ENCODE measurements at regions not wholly inside any gene's neighbourhood (a gene's known extent, or its start where the extent isn't known, plus 50 kb on each side); places are given as distances from the start of the nearest gene placed in this dataset.
"Not testable (repeated sequence)": the region's sequence is repeated elsewhere in the genome, so short reads cannot be mapped to it uniquely, and the experiment has no call there.

GRCh38 chr3:81170298-81170697 lies 591.1 kb downstream of the GBE1 start:
- no peak for DNase-seq

- no peak for DNase-seq
Observed at GRCh38 chr3:81164806-81165205, 596.6 kb downstream of the GBE1 start.

- no peak for DNase-seq
Observed at GRCh38 chr3:81161851-81162250, 599.6 kb downstream of the GBE1 start.

GRCh38 chr3:81161100-81161499 lies 600.3 kb downstream of the GBE1 start:
- no peak for DNase-seq

- no peak for DNase-seq
Observed at GRCh38 chr3:81154611-81155143, 606.8 kb downstream of the GBE1 start.

GRCh38 chr3:81152156-81152555 lies 609.3 kb downstream of the GBE1 start:
- DNase-seq, result no peak

- DNase-seq, result no peak
Observed at GRCh38 chr3:81132995-81133394, 628.5 kb downstream of the GBE1 start.

- DNase-seq, result no peak
Observed at GRCh38 chr3:81105789-81106488, 655.5 kb downstream of the GBE1 start.

GRCh38 chr3:81105206-81105605 lies 656.2 kb downstream of the GBE1 start:
- DNase-seq, result no peak

- DNase-seq, result no peak
Observed at GRCh38 chr3:81097889-81098288, 663.6 kb downstream of the GBE1 start.

GRCh38 chr3:81095956-81096355 lies 665.5 kb downstream of the GBE1 start:
- no peak for DNase-seq

GRCh38 chr3:81094986-81095385 lies 666.5 kb downstream of the GBE1 start:
- no peak for DNase-seq

GRCh38 chr3:81087607-81088006 lies 673.8 kb downstream of the GBE1 start:
- no peak for DNase-seq

GRCh38 chr3:81086348-81086747 lies 675.1 kb downstream of the GBE1 start:
- no peak for DNase-seq

GRCh38 chr3:81080608-81081007 lies 680.8 kb downstream of the GBE1 start:
- no peak for DNase-seq

- DNase-seq, result no peak
Observed at GRCh38 chr3:81072591-81072990, 688.9 kb downstream of the GBE1 start.

- DNase-seq, result no peak
Observed at GRCh38 chr3:81068546-81068945, 692.9 kb downstream of the GBE1 start.

- no peak for DNase-seq
Observed at GRCh38 chr3:81063896-81064295, 697.5 kb downstream of the GBE1 start.

- not testable (repeated sequence) for DNase-seq
Observed at GRCh38 chr3:81051133-81051532, 710.3 kb downstream of the GBE1 start.

- DNase-seq, result no peak
Observed at GRCh38 chr3:81048058-81048665, 713.3 kb downstream of the GBE1 start.

- DNase-seq, result no peak
Observed at GRCh38 chr3:81045976-81046375, 715.5 kb downstream of the GBE1 start.

GRCh38 chr3:81045246-81045645 lies 716.2 kb downstream of the GBE1 start:
- DNase-seq, result no peak

- DNase-seq, result no peak
Observed at GRCh38 chr3:81043660-81044199, 717.7 kb downstream of the GBE1 start.

GRCh38 chr3:81043009-81043408 lies 718.4 kb downstream of the GBE1 start:
- no peak for DNase-seq

All from activated CD4-positive, alpha-beta T cell treated with anti-CD3 and anti-CD28 coated beads, Interleukin-2, amount 50 U/mL, for 48 hours (primary cell).